ENCODE measurements at regions not wholly inside any gene's neighbourhood (a gene's known extent, or its start where the extent isn't known, plus 50 kb on each side); places are given as distances from the start of the nearest gene placed in this dataset.

- DNase-seq (ENCODE audit: low read depth), result no peak
These were observed 808.2 kb downstream of the SUCLG1 start for GRCh38 chr2:83650898-83651297.

GRCh38 chr2:83650161-83650560 lies 808.9 kb downstream of the SUCLG1 start:
- no peak for DNase-seq (ENCODE audit: low read depth)

GRCh38 chr2:83640506-83640905 lies 818.6 kb downstream of the SUCLG1 start:
- DNase-seq (ENCODE audit: low read depth), result no peak

- no peak for DNase-seq (ENCODE audit: low read depth)
These were observed 825.7 kb downstream of the SUCLG1 start for GRCh38 chr2:83633423-83633822.

GRCh38 chr2:83630351-83630750 lies 828.7 kb downstream of the SUCLG1 start:
- DNase-seq (ENCODE audit: low read depth), result no peak

GRCh38 chr2:83615511-83615910 lies 843.6 kb downstream of the SUCLG1 start:
- no peak for DNase-seq (ENCODE audit: low read depth)

- no peak for DNase-seq (ENCODE audit: low read depth)
These were observed 845.9 kb downstream of the SUCLG1 start for GRCh38 chr2:83613178-83613577.

GRCh38 chr2:83602753-83603152 lies 856.3 kb downstream of the SUCLG1 start:
- DNase-seq (ENCODE audit: low read depth), result no peak

- no peak for DNase-seq (ENCODE audit: low read depth)
These were observed 862.3 kb downstream of the SUCLG1 start for GRCh38 chr2:83596592-83597282.

GRCh38 chr2:83595926-83596325 lies 863.2 kb downstream of the SUCLG1 start:
- no peak for DNase-seq (ENCODE audit: low read depth)

GRCh38 chr2:83595121-83595690 lies 863.9 kb downstream of the SUCLG1 start:
- no peak for DNase-seq (ENCODE audit: low read depth)

GRCh38 chr2:83594241-83595120 lies 864.6 kb downstream of the SUCLG1 start:
- DNase-seq (ENCODE audit: low read depth), result no peak

GRCh38 chr2:83587309-83587708 lies 871.8 kb downstream of the SUCLG1 start:
- no peak for DNase-seq (ENCODE audit: low read depth)

- no peak for DNase-seq (ENCODE audit: low read depth)
These were observed 873.8 kb downstream of the SUCLG1 start for GRCh38 chr2:83585250-83585649.

- DNase-seq (ENCODE audit: low read depth), result no peak
These were observed 874.4 kb downstream of the SUCLG1 start for GRCh38 chr2:83584672-83585071.

GRCh38 chr2:83582589-83582988 lies 876.5 kb downstream of the SUCLG1 start:
- no peak for DNase-seq (ENCODE audit: low read depth)

GRCh38 chr2:83579507-83579906 lies 879.6 kb downstream of the SUCLG1 start:
- no peak for DNase-seq (ENCODE audit: low read depth)

- no peak for DNase-seq (ENCODE audit: low read depth)
These were observed 880.7 kb downstream of the SUCLG1 start for GRCh38 chr2:83578405-83578804.

- DNase-seq (ENCODE audit: low read depth), result no peak
These were observed 884.5 kb downstream of the SUCLG1 start for GRCh38 chr2:83574614-83575013.

GRCh38 chr2:83573060-83573459 lies 886.0 kb downstream of the SUCLG1 start:
- no peak for DNase-seq (ENCODE audit: low read depth)

GRCh38 chr2:83572400-83572799 lies 886.7 kb downstream of the SUCLG1 start:
- no peak for DNase-seq (ENCODE audit: low read depth)

GRCh38 chr2:83567551-83567950 lies 891.5 kb downstream of the SUCLG1 start:
- no peak for DNase-seq (ENCODE audit: low read depth)

- no peak for DNase-seq (ENCODE audit: low read depth)
These were observed 893.5 kb downstream of the SUCLG1 start for GRCh38 chr2:83565626-83566025.

Measured in stimulated activated CD8-positive, alpha-beta memory T cell treated with anti-CD3 and anti-CD28 coated beads, Interleukin-15, amount 100 ng/mL, for 1 hour (primary cell).